AG09309 (cell line): ENCODE measurements at regions not wholly inside any gene's neighbourhood (a gene's known extent, or its start where the extent isn't known, plus 50 kb on each side); places are given as distances from the start of the nearest gene placed in this dataset.
"Not testable (repeated sequence)": the region's sequence is repeated elsewhere in the genome, so short reads cannot be mapped to it uniquely, and the experiment has no call there.

ENCODE experiments used
- DNase-seq: peaks from one replicate; pipeline ENCODE4 v3.0.0-alpha.2; 2010; ENCODE audit warnings: low read depth
- H3K4me3 ChIP-seq: 2 replicates; pipeline ENCODE4 v1.5.1; 2011; ENCODE audit warnings: mild to moderate bottlenecking, low read depth, low read length, moderate library complexity; ENCODE audit not compliant: control insufficient read depth
- CTCF ChIP-seq: IDR thresholded peaks from 2 replicates; pipeline ENCODE4 v1.5.1; 2011; ENCODE audit warnings: mild to moderate bottlenecking, low read depth, low read length, inconsistent platforms; ENCODE audit not compliant: insufficient read depth, control insufficient read depth; ENCODE audit errors: missing control alignments

- no peak overlapping the region for H3K4me3 ChIP-seq
- no peak for DNase-seq
- no peak for TF ChIP-seq CTCF
Measured at GRCh38 chr12:74229671-74230070, 308.0 kb upstream of the ATXN7L3B start.

- H3K4me3 ChIP-seq = no peak overlapping the region
- no peak for DNase-seq
- TF ChIP-seq CTCF = no peak
Measured at GRCh38 chr12:74235342-74235741, 302.3 kb upstream of the ATXN7L3B start.

GRCh38 chr12:74241341-74241740, 296.3 kb upstream of the ATXN7L3B start:
- DNase-seq = no peak
- no peak for TF ChIP-seq CTCF
- H3K4me3 ChIP-seq = no peak overlapping the region

GRCh38 chr12:74242088-74242487, 295.5 kb upstream of the ATXN7L3B start:
- DNase-seq = no peak
- H3K4me3 ChIP-seq = no peak overlapping the region
- no peak for TF ChIP-seq CTCF

- no peak for TF ChIP-seq CTCF
- no peak overlapping the region for H3K4me3 ChIP-seq
- no peak for DNase-seq
Measured at GRCh38 chr12:74245458-74245857, 292.2 kb upstream of the ATXN7L3B start.

- no peak for TF ChIP-seq CTCF
- no peak overlapping the region for H3K4me3 ChIP-seq
- no peak for DNase-seq
Measured at GRCh38 chr12:74250891-74251290, 286.7 kb upstream of the ATXN7L3B start.

- H3K4me3 ChIP-seq, DNase-seq: not testable (repeated sequence)
Measured at GRCh38 chr12:74253826-74254225, 283.8 kb upstream of the ATXN7L3B start.
